Loucy (cell line): ENCODE measurements at regions not wholly inside any gene's neighbourhood (a gene's known extent, or its start where the extent isn't known, plus 50 kb on each side); places are given as distances from the start of the nearest gene placed in this dataset.

Experiments used
- H2AFZ ChIP-seq: fragments of 200-600 bp; sonication (generic); 2 replicates; pipeline ENCODE4 v1.6.0; 2016; ENCODE audit warnings: antibody characterized with exemption, mild to moderate bottlenecking, low read length, moderate library complexity
- H3F3A ChIP-seq: fragments of 200-600 bp; 2 replicates; pipeline ENCODE4 v1.6.0; 2016; ENCODE audit warnings: antibody characterized with exemption, low read depth, mild to moderate bottlenecking
- H3K27me3 ChIP-seq: fragments of 200-600 bp; sonication (generic); 2 replicates; pipeline ENCODE4 v1.6.1; 2014; ENCODE audit warnings: low read length, mild to moderate bottlenecking; ENCODE audit not compliant: insufficient read depth, poor library complexity, severe bottlenecking
- H3K36me3 ChIP-seq: fragments of 200-600 bp; sonication (generic); 2 replicates; pipeline ENCODE4 v1.6.1; 2016; ENCODE audit warnings: low read length; ENCODE audit not compliant: insufficient read depth
- H3K4me1 ChIP-seq: fragments of 200-600 bp; sonication (generic); 2 replicates; pipeline ENCODE4 v1.5.1; 2014; ENCODE audit warnings: low read length, mild to moderate bottlenecking; ENCODE audit not compliant: insufficient read depth, poor library complexity, severe bottlenecking
- H3K4me2 ChIP-seq: fragments of 200-600 bp; sonication (generic); 2 replicates; pipeline ENCODE4 v1.6.0; 2014; ENCODE audit warnings: antibody characterized with exemption, low read length, low read depth, mild to moderate bottlenecking; ENCODE audit not compliant: poor library complexity, severe bottlenecking
- H3K4me3 ChIP-seq: fragments of 200-600 bp; sonication (generic); 2 replicates; pipeline ENCODE4 v1.5.1; 2014; ENCODE audit warnings: low read length, mild to moderate bottlenecking, mixed read lengths; ENCODE audit not compliant: poor library complexity, severe bottlenecking
- H3K79me2 ChIP-seq: fragments of 200-600 bp; sonication (generic); 2 replicates; pipeline ENCODE4 v1.6.1; 2014; ENCODE audit warnings: low read length; ENCODE audit not compliant: insufficient read depth
- H3K9ac ChIP-seq: fragments of 200-600 bp; sonication (generic); 2 replicates; pipeline ENCODE4 v1.6.0; 2014; ENCODE audit warnings: mild to moderate bottlenecking, low read depth, low read length, moderate library complexity; ENCODE audit not compliant: poor library complexity, severe bottlenecking
- H3K9me2 ChIP-seq: fragments of 200-600 bp; sonication (generic); replicated peaks from 2 replicates; pipeline ENCODE4 v1.6.1; 2016; ENCODE audit warnings: low read depth, low read length, mixed read lengths
- H3K9me3 ChIP-seq: fragments of 200-600 bp; sonication (generic); 2 replicates; pipeline ENCODE4 v1.6.1; 2014; ENCODE audit warnings: mild to moderate bottlenecking, antibody characterized with exemption, low read length, low read depth; ENCODE audit not compliant: insufficient read depth
- H4K20me1 ChIP-seq: fragments of 200-600 bp; sonication (generic); 2 replicates; pipeline ENCODE4 v1.6.0; 2014; ENCODE audit warnings: antibody characterized with exemption, low read length, mild to moderate bottlenecking; ENCODE audit not compliant: insufficient read depth, poor library complexity, severe bottlenecking
- CTCF ChIP-seq: fragments of 200-600 bp; sonication (generic); conservative IDR thresholded peaks from 2 replicates; pipeline ENCODE4 v1.5.1; 2014; ENCODE audit warnings: mild to moderate bottlenecking, antibody characterized with exemption, low read length
- EZH2phosphoT487 ChIP-seq: fragments of 200-600 bp; IDR thresholded peaks from 2 replicates; pipeline ENCODE4 v1.6.1; 2018; ENCODE audit warnings: antibody characterized with exemption, mild to moderate bottlenecking, moderate library complexity, borderline replicate concordance

DNA sequence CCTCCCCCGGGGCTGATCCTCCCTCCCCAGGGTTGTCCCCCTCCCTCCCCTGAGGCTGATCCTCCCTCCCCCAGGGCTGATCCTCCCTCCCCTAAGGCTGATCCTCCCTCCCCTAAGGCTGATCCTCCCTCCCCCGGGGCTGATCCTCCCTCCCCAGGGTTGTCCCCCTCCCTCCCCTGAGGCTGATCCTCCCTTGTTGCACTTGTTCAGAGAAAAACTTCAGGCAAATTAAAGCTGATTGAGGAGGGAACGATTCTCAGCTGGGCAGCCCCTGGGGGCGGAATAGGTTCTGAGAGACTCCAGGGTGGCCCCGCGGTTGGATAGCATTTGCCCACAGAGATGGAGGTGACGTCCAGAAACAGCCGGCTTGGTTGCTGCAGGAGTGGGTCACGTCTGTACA is 110.7 kb upstream of the ADRA2C start:
- Histone ChIP-seq H3K79me2 (no peaks in the 10 kb centered on the region), H3K4me2 (no peak overlapping the region), H3F3A (no peaks in the 10 kb centered on the region), H3K36me3 (no peaks in the 10 kb centered on the region), H3K9me2 (no peaks in the 10 kb centered on the region), H2AFZ (no peak overlapping the region), H3K9me3 (no peaks in the 10 kb centered on the region), H3K4me1 (no peaks in the 10 kb centered on the region), H3K27me3 (no peaks in the 10 kb centered on the region), H3K9ac (no peak overlapping the region), H3K4me3 (no peak overlapping the region), H4K20me1 (no peaks in the 10 kb centered on the region)
- TF ChIP-seq EZH2phosphoT487 = no peak

DNA sequence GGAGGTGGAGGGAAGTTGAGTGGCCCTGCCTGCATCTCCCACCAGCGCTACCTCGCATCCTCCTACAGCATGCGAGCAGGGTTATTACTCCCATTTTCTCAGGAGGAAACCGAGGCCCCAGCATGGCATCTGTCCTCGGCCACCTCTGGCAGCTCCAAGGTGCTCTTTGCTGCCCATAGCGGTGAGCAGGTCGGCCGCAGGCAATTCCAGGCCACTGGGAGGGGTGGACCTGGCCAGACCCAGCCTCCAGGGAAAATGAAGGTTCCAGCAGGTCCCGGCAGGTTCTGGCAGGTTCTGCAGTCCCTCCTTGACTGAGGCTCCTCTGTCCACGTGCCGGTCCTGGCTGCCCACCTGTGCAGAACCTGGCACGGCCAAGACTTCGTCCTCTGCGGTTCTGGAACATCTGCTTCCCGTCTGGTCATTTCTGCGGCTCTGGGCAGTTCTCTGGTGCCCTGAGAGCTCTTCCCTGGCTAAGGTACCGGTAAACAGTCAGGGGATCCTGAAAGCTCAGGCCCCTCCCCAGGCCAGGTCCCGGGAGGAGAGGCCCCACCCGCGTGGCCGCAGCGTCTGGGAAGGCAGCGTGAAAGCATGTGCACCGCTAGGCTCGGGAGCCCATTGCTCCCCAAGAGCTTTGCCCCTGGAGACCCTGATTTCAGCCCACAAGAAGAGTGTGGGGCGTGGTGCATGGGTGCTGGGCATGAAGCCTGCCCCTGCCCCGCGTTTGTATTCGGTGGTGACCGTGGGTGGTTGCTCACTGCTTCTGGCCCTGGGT is 112.0 kb upstream of the ADRA2C start:
- no peaks in the 10 kb centered on the region for H3K4me1 ChIP-seq
- H3K4me2 ChIP-seq = no peak overlapping the region

GRCh38 chr4:3652586-3652985 is 113.6 kb upstream of the ADRA2C start:
- H3K9me2 ChIP-seq = no peaks in the 10 kb centered on the region
- TF ChIP-seq CTCF (no peak), EZH2phosphoT487 (no peak)
- no peak overlapping the region for H2AFZ ChIP-seq
- no peaks in the 10 kb centered on the region for H3F3A ChIP-seq
- H4K20me1 ChIP-seq = no peaks in the 10 kb centered on the region
- H3K9me3 ChIP-seq = no peaks in the 10 kb centered on the region
- H3K79me2 ChIP-seq = no peaks in the 10 kb centered on the region
- no peaks in the 10 kb centered on the region for H3K27me3 ChIP-seq
- H3K36me3 ChIP-seq = no peaks in the 10 kb centered on the region
- no peak overlapping the region for H3K4me3 ChIP-seq
- H3K9ac ChIP-seq = no peak overlapping the region
- no peaks in the 10 kb centered on the region for H3K4me1 ChIP-seq
- H3K4me2 ChIP-seq = no peak overlapping the region

More for the DNA sequence above, 112.0 kb upstream of the ADRA2C start:
- Histone ChIP-seq H3K9me3 (no peaks in the 10 kb centered on the region), H3K36me3 (no peaks in the 10 kb centered on the region), H3K4me3 (no peak overlapping the region), H3F3A (no peaks in the 10 kb centered on the region), H2AFZ (no peak overlapping the region), H3K27me3 (no peaks in the 10 kb centered on the region), H3K9me2 (no peaks in the 10 kb centered on the region), H3K79me2 (no peaks in the 10 kb centered on the region), H3K9ac (no peak overlapping the region), H4K20me1 (no peaks in the 10 kb centered on the region)
- TF ChIP-seq EZH2phosphoT487 (no peak), CTCF (no peak)
